Effector memory CD8-positive, alpha-beta T cell (primary cell): ENCODE measurements at regions not wholly inside any gene's neighbourhood (a gene's known extent, or its start where the extent isn't known, plus 50 kb on each side); places are given as distances from the start of the nearest gene placed in this dataset.

ENCODE experiments used
- ATAC-seq: fragments of 150-1000 bp; cut with Tn5 transposase; replicated peaks from 2 replicates; pipeline ENCODE4 v1.10.0; 2021; ENCODE audit warnings: mild to moderate bottlenecking, moderate library complexity
- DNase-seq, 3 experiments: peaks; one replicate each; pipeline ENCODE4 v3.0.0; 2021
- H3K27ac Mint-ChIP-seq, 2 donors: one replicate each; pipeline ENCODE4 v1.8.0; 2022; ENCODE audit warnings: mild to moderate bottlenecking in 2 of 2, mixed read lengths in 2 of 2, moderate library complexity in 2 of 2
- H3K27me3 Mint-ChIP-seq, 2 donors: one replicate each; pipeline ENCODE4 v1.8.0; 2022; ENCODE audit warnings: mixed read lengths in 2 of 2
- H3K36me3 Mint-ChIP-seq: one replicate; pipeline ENCODE4 v1.8.0; 2022; ENCODE audit warnings: mild to moderate bottlenecking, moderate library complexity, mixed read lengths; ENCODE audit not compliant: insufficient read depth
- H3K4me1 Mint-ChIP-seq, 2 donors: one replicate each; pipeline ENCODE4 v1.8.0; 2022; ENCODE audit warnings: low read depth in 2 of 2, mixed read lengths in 2 of 2
- H3K4me3 Mint-ChIP-seq, 2 donors: one replicate each; pipeline ENCODE4 v1.8.0; 2022; ENCODE audit warnings: mild to moderate bottlenecking in 2 of 2, mixed read lengths in 2 of 2, moderate library complexity in 2 of 2
- H3K9me3 Mint-ChIP-seq, 2 donors: one replicate each; pipeline ENCODE4 v1.8.0; 2022; ENCODE audit warnings: mixed read lengths in 2 of 2

GRCh38 chr13:105497597-105497996, 1037.9 kb downstream of the EFNB2 start:
- ATAC-seq (no peak), DNase-seq (no peak)
- H3K27ac Mint-ChIP-seq: no peak overlapping the region
- H3K36me3 Mint-ChIP-seq: no peaks in the 10 kb centered on the region
- no peaks in the 10 kb centered on the region for H3K4me1 Mint-ChIP-seq
- peaks cover 0 to 9% of the 10 kb centered on the region in 2 donors for H3K9me3 Mint-ChIP-seq
- H3K4me3 Mint-ChIP-seq: no peak overlapping the region
- H3K27me3 Mint-ChIP-seq: no peaks in the 10 kb centered on the region

- Mint-ChIP-seq H3K27ac (no peak overlapping the region), H3K36me3 (no peaks in the 10 kb centered on the region), H3K9me3 (peaks cover 0 to 4% of the 10 kb centered on the region in 2 donors), H3K4me1 (no peaks in the 10 kb centered on the region), H3K27me3 (no peaks in the 10 kb centered on the region), H3K4me3 (no peak overlapping the region)
- DNase-seq (no peak), ATAC-seq (no peak)
These were observed 1043.2 kb downstream of the EFNB2 start for GRCh38 chr13:105492216-105492615.

- ATAC-seq: no peak
- Mint-ChIP-seq H3K36me3 (no peaks in the 10 kb centered on the region), H3K4me3 (no peak overlapping the region), H3K9me3 (peaks cover 1 to 2% of the 10 kb centered on the region in 2 donors), H3K4me1 (no peaks in the 10 kb centered on the region), H3K27ac (no peak overlapping the region), H3K27me3 (no peaks in the 10 kb centered on the region)
- DNase-seq: no peak
These were observed 1044.1 kb downstream of the EFNB2 start for GRCh38 chr13:105491345-105491744.

- Mint-ChIP-seq H3K9me3 (peaks cover 2 to 24% of the 10 kb centered on the region in 2 donors), H3K4me1 (no peaks in the 10 kb centered on the region), H3K4me3 (no peak overlapping the region), H3K36me3 (no peaks in the 10 kb centered on the region), H3K27ac (no peak overlapping the region), H3K27me3 (no peaks in the 10 kb centered on the region)
- ATAC-seq (no peak), DNase-seq (no peak)
These were observed 1050.4 kb downstream of the EFNB2 start for GRCh38 chr13:105485081-105485480.

- H3K27me3 Mint-ChIP-seq: no peaks in the 10 kb centered on the region
- ATAC-seq (no peak), DNase-seq (no peak)
- no peaks in the 10 kb centered on the region for H3K4me1 Mint-ChIP-seq
- H3K4me3 Mint-ChIP-seq: no peak overlapping the region
- no peaks in the 10 kb centered on the region for H3K36me3 Mint-ChIP-seq
- no peak overlapping the region for H3K27ac Mint-ChIP-seq
- peaks cover 4 to 14% of the 10 kb centered on the region in 2 donors for H3K9me3 Mint-ChIP-seq
These were observed 1060.4 kb downstream of the EFNB2 start for GRCh38 chr13:105474983-105475610.

GRCh38 chr13:105471673-105472072, 1063.8 kb downstream of the EFNB2 start:
- Mint-ChIP-seq H3K4me1 (no peaks in the 10 kb centered on the region), H3K27me3 (no peaks in the 10 kb centered on the region), H3K36me3 (no peaks in the 10 kb centered on the region), H3K4me3 (no peak overlapping the region), H3K27ac (no peak overlapping the region), H3K9me3 (peaks cover 1 to 2% of the 10 kb centered on the region in 2 donors)
- no peak for DNase-seq
- no peak for ATAC-seq

- Mint-ChIP-seq H3K27me3 (no peaks in the 10 kb centered on the region), H3K9me3 (peaks cover 0 to 5% of the 10 kb centered on the region in 2 donors), H3K4me3 (no peak overlapping the region), H3K4me1 (no peaks in the 10 kb centered on the region), H3K36me3 (no peaks in the 10 kb centered on the region), H3K27ac (no peak overlapping the region)
- ATAC-seq: no peak
- no peak for DNase-seq
These were observed 1069.1 kb downstream of the EFNB2 start for GRCh38 chr13:105466376-105466775.

- DNase-seq: no peak
- no peaks in the 10 kb centered on the region for H3K4me1 Mint-ChIP-seq
- no peak within 1 kb of the TSS for H3K27ac Mint-ChIP-seq
- peaks cover 0 to 5% of the 10 kb centered on the region in 2 donors for H3K9me3 Mint-ChIP-seq
- H3K4me3 Mint-ChIP-seq: no peak within 1 kb of the TSS
- H3K36me3 Mint-ChIP-seq: no peaks in the 10 kb centered on the region
- H3K27me3 Mint-ChIP-seq: no peaks in the 10 kb centered on the region
- ATAC-seq: no peak
These were observed 1069.7 kb downstream of the EFNB2 start, which contains the start of gene DAOA for GRCh38 chr13:105465745-105466144. Gene DAOA, plus strand, starts transcription at chr13:105466045.

GRCh38 chr13:105465251-105465650, 1070.2 kb downstream of the EFNB2 start:
- ATAC-seq (no peak), DNase-seq (no peak)
- no peaks in the 10 kb centered on the region for H3K27me3 Mint-ChIP-seq
- no peaks in the 10 kb centered on the region for H3K36me3 Mint-ChIP-seq
- H3K27ac Mint-ChIP-seq: no peak overlapping the region
- H3K4me3 Mint-ChIP-seq: no peak overlapping the region
- no peaks in the 10 kb centered on the region for H3K4me1 Mint-ChIP-seq
- peaks cover 0 to 5% of the 10 kb centered on the region in 2 donors for H3K9me3 Mint-ChIP-seq

- ATAC-seq (no peak), DNase-seq (no peak)
- peaks cover 0 to 5% of the 10 kb centered on the region in 2 donors for H3K9me3 Mint-ChIP-seq
- no peak overlapping the region for H3K27ac Mint-ChIP-seq
- H3K4me1 Mint-ChIP-seq: no peaks in the 10 kb centered on the region
- H3K36me3 Mint-ChIP-seq: no peaks in the 10 kb centered on the region
- no peak overlapping the region for H3K4me3 Mint-ChIP-seq
- H3K27me3 Mint-ChIP-seq: no peaks in the 10 kb centered on the region
These were observed 1071.2 kb downstream of the EFNB2 start for GRCh38 chr13:105464249-105464648.

GRCh38 chr13:105463011-105463501, 1072.4 kb downstream of the EFNB2 start:
- Mint-ChIP-seq H3K27ac (no peak overlapping the region), H3K4me1 (no peaks in the 10 kb centered on the region), H3K36me3 (no peaks in the 10 kb centered on the region), H3K27me3 (no peaks in the 10 kb centered on the region), H3K9me3 (peaks cover 0 to 10% of the 10 kb centered on the region in 2 donors), H3K4me3 (no peak overlapping the region)
- ATAC-seq: no peak
- DNase-seq: no peak

GRCh38 chr13:105462098-105462497, 1073.4 kb downstream of the EFNB2 start:
- Mint-ChIP-seq H3K9me3 (peaks cover 0 to 7% of the 10 kb centered on the region in 2 donors), H3K36me3 (no peaks in the 10 kb centered on the region), H3K4me3 (no peak overlapping the region), H3K4me1 (no peaks in the 10 kb centered on the region), H3K27ac (no peak overlapping the region), H3K27me3 (no peaks in the 10 kb centered on the region)
- DNase-seq (no peak), ATAC-seq (no peak)

- H3K36me3 Mint-ChIP-seq: no peaks in the 10 kb centered on the region
- H3K27ac Mint-ChIP-seq: no peak overlapping the region
- H3K4me3 Mint-ChIP-seq: no peak overlapping the region
- H3K27me3 Mint-ChIP-seq: no peaks in the 10 kb centered on the region
- DNase-seq (no peak), ATAC-seq (no peak)
- H3K4me1 Mint-ChIP-seq: no peaks in the 10 kb centered on the region
- H3K9me3 Mint-ChIP-seq: peaks cover 0 to 7% of the 10 kb centered on the region in 2 donors
These were observed 1082.6 kb downstream of the EFNB2 start for GRCh38 chr13:105452895-105453294.

- ATAC-seq (no peak), DNase-seq (no peak)
- no peak overlapping the region for H3K4me3 Mint-ChIP-seq
- no peaks in the 10 kb centered on the region for H3K36me3 Mint-ChIP-seq
- H3K27ac Mint-ChIP-seq: no peak overlapping the region
- H3K9me3 Mint-ChIP-seq: peaks cover 0 to 7% of the 10 kb centered on the region in 2 donors
- no peaks in the 10 kb centered on the region for H3K4me1 Mint-ChIP-seq
- H3K27me3 Mint-ChIP-seq: no peaks in the 10 kb centered on the region
These were observed 1084.7 kb downstream of the EFNB2 start for GRCh38 chr13:105450784-105451183.
